Activated CD4-positive, alpha-beta T cell treated with anti-CD3 and anti-CD28 coated beads for 36 hours (primary cell): ENCODE measurements at regions not wholly inside any gene's neighbourhood (a gene's known extent, or its start where the extent isn't known, plus 50 kb on each side); places are given as distances from the start of the nearest gene placed in this dataset.

Source experiments
- ATAC-seq: fragments of 200-7000 bp; cut with Tn5 transposase; one replicate; pipeline ENCODE4 v1.10.0; 2021; ENCODE audit warnings: mild to moderate bottlenecking, moderate library complexity
- CTCF ChIA-PET: fragments of 350-600 bp; sonication (Branson Sonifier 250); formaldehyde crosslinking; loops from one replicate; lab custom pipeline; 2021; ENCODE audit warnings: antibody characterized with exemption; lab: Charles Lee
- POLR2A ChIA-PET: fragments of 350-600 bp; sonication (Branson Sonifier 250); formaldehyde crosslinking; loops from one replicate; lab custom pipeline; 2021; ENCODE audit warnings: antibody characterized with exemption, inconsistent platforms; lab: Charles Lee
- DNase-seq: peaks from one replicate; pipeline ENCODE4 v3.0.0-alpha.2; 2020
- H3K27ac Mint-ChIP-seq: one replicate; pipeline ENCODE4 v1.8.0; 2021; ENCODE audit warnings: mixed read lengths
- H3K27me3 Mint-ChIP-seq: one replicate; pipeline ENCODE4 v1.8.0; 2021; ENCODE audit warnings: mixed read lengths
- H3K36me3 Mint-ChIP-seq: one replicate; pipeline ENCODE4 v1.8.0; 2021; ENCODE audit warnings: low read depth, mixed read lengths
- H3K4me1 Mint-ChIP-seq: one replicate; pipeline ENCODE4 v1.8.0; 2021; ENCODE audit warnings: mixed read lengths
- H3K4me3 Mint-ChIP-seq: one replicate; pipeline ENCODE4 v1.8.0; 2021; ENCODE audit warnings: mild to moderate bottlenecking, moderate library complexity, mixed read lengths
- H3K9me3 Mint-ChIP-seq: one replicate; pipeline ENCODE4 v1.8.0; 2021; ENCODE audit warnings: low read depth, mixed read lengths
- intact Hi-C, 2 experiments: fragments of 100-400 bp; cut with DNase I in 1 of 2; cut with micrococcal nuclease in 1 of 2; formaldehyde crosslinking; loops; one replicate each; pipeline versions ENCODE4 v1.14.2 to v1.15.1; 2022 to 2024; cut with DNase I, micrococcal nuclease

DNA sequence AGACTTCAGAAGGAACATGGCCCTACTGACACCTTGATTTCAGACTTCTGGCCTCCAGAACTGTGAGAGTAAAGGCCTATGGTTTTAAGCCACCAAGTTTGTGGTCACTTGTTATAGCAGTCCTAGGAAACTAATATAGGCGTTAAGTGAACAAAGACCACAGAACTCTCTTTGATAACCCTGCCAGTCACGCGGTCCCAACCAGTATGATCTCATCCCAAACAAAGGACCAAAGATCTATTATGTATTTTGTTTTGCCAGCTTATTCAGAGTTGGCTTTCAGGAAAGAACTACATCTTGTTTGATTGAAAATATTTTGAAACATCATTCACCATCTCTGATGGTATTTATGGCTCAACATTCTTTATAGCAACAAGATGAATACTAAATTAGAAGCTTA lies 294.4 kb upstream of the SLCO3A1 start:
- intact Hi-C loops: no loop called here
- Mint-ChIP-seq H3K36me3 (no peaks in the 10 kb centered on the region), H3K4me1 (no peaks in the 10 kb centered on the region), H3K27me3 (peaks cover 5% of the 10 kb centered on the region), H3K9me3 (no peaks in the 10 kb centered on the region), H3K4me3 (no peak overlapping the region), H3K27ac (no peak overlapping the region)
- DNase-seq: no peak
- ChIA-PET CTCF (no interaction called here), POLR2A (no interaction called here)
- no peak for ATAC-seq

DNA sequence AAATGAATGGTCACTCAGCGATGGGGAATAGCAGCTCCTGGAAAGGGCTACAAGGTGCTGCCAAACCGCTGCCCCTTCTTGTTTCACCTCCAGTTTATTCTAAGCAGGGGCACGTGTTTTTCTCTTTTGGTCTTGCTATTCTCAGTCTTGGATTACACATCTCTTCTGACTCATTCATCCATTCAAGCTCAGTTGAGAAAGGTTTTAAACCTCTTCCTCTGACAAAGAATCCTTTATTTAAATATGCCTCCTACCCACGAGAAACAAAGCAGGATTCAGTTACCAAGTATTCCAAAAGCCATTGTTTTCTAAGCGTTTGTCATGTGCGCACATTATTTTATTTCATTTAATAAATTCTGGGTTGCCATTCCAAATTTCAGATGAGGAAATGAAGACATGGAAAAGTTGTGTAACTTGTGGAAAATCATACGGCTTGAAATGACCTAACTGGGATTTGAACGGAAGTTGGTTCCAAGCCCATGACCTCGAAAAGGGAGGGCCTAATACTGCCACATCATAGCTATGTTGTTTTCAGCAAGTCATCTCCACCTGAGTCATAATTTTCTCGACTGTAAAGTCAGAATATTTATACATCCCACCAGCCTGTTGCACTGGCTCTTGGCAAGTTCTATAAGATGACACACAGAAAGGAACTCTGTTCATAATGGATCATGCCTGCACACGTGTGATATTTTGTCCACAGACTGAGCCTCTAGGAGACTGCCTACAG lies 292.0 kb upstream of the SLCO3A1 start:
- Mint-ChIP-seq H3K4me1 (no peaks in the 10 kb centered on the region), H3K27ac (no peak overlapping the region), H3K27me3 (peaks cover 8% of the 10 kb centered on the region), H3K36me3 (no peaks in the 10 kb centered on the region), H3K4me3 (no peak overlapping the region), H3K9me3 (no peaks in the 10 kb centered on the region)
- DNase-seq (no peak), ATAC-seq (peak; percentile 30)
- intact Hi-C loops: no loop called here
- CTCF ChIA-PET: interaction anchor here (0.6 kb wide), 1 partner anchor 40 kb away, joined by 3 read pairs; no protein-coding TSS in a partner anchor
- POLR2A ChIA-PET: no interaction called here

DNA sequence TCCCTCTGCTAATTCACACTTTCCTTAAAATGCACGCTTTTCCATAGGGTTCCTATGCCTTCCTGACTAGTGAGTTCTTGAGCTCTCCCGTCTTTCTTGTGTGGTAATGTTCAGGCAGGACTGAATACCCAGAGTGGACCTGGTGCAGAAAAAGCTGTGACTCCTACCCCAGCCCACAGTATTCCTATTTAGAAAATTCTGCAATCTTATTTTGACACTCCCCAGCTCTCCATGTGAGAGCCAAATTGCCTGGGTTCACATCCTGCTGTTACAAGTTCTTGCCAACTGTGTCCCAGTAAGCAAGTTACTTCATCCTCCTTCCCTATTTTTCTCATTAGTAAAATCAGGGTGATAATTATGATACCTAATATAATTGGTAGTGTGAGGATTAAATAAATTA lies 290.8 kb upstream of the SLCO3A1 start:
- no peak for DNase-seq
- POLR2A ChIA-PET: no interaction called here
- Mint-ChIP-seq H3K9me3 (no peaks in the 10 kb centered on the region), H3K27me3 (peaks cover 8% of the 10 kb centered on the region), H3K27ac (no peak overlapping the region), H3K36me3 (no peaks in the 10 kb centered on the region), H3K4me1 (no peaks in the 10 kb centered on the region), H3K4me3 (no peak overlapping the region)
- no peak for ATAC-seq
- CTCF ChIA-PET: no interaction called here
- intact Hi-C loops: no loop called here

DNA sequence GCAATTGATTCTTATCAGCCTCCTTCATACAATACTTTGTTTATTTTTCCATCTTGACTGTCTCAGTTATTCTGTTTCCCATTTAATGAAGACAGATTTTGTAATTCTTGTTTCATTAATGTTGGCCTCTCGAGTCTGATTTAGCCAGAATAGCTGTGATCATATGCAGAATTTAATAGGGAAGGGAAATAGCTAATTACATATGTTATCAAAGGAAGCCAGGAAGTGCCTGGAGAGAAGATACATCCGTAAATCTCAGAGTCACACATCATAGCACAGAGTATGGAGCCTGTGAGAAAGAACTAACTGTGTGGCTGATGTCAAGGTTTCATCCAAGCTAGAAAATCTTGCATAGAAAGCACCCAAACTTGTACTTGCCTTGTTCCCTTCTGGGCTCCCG lies 288.9 kb upstream of the SLCO3A1 start:
- no peak overlapping the region for H3K27ac Mint-ChIP-seq
- no peaks in the 10 kb centered on the region for H3K36me3 Mint-ChIP-seq
- intact Hi-C loops: no loop called here
- ChIA-PET CTCF (no interaction called here), POLR2A (no interaction called here)
- ATAC-seq (no peak), DNase-seq (no peak)
- H3K27me3 Mint-ChIP-seq: peaks cover 8% of the 10 kb centered on the region
- H3K4me1 Mint-ChIP-seq: no peaks in the 10 kb centered on the region
- no peaks in the 10 kb centered on the region for H3K9me3 Mint-ChIP-seq
- no peak overlapping the region for H3K4me3 Mint-ChIP-seq

DNA sequence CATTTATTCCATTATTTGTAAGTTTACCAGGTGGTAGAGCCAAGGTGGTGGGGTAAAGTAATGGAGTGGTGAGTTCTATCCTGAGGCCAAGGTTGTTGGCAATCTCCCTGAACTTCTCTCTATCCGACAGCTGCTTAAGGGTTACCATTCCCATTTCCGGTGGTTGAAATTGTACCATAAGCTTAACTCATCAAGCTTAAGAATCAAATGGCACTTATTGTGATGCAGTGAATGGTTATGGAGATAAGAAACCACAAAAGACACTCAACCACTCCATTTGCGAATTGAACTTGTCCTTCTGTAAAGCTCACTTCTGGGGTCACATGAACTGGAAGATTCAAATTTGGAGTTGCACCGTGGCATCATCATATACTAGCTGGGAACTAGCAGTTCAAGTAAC lies 287.4 kb upstream of the SLCO3A1 start:
- Mint-ChIP-seq H3K27me3 (peaks cover 8% of the 10 kb centered on the region), H3K4me1 (no peaks in the 10 kb centered on the region), H3K27ac (no peak overlapping the region), H3K4me3 (no peak overlapping the region), H3K36me3 (no peaks in the 10 kb centered on the region), H3K9me3 (no peaks in the 10 kb centered on the region)
- ATAC-seq (no peak), DNase-seq (no peak)
- intact Hi-C loops: no loop called here
- ChIA-PET CTCF (no interaction called here), POLR2A (no interaction called here)

DNA sequence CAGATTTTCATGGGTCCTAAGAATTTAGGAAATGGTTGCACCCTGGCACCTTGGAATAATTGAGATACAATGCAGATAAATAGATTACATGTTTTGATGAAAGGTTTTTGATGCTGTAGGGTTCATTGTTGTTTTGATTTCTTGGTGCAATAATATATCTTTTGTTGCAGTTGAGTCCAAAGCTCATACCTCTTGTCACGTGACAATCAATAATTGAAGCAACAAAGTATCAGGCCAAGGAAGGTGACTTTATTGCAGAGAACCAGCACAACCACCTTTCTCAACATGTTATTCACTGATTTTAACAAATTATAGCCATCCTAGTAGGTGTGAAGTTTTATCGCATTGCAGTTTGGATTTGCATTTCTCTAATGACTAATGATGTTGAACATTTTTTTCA lies 285.5 kb upstream of the SLCO3A1 start:
- H3K36me3 Mint-ChIP-seq: no peaks in the 10 kb centered on the region
- no peak for ATAC-seq
- no peak overlapping the region for H3K27ac Mint-ChIP-seq
- ChIA-PET POLR2A (no interaction called here), CTCF (no interaction called here)
- DNase-seq: no peak
- no peaks in the 10 kb centered on the region for H3K4me1 Mint-ChIP-seq
- peaks cover 7% of the 10 kb centered on the region for H3K27me3 Mint-ChIP-seq
- no peaks in the 10 kb centered on the region for H3K9me3 Mint-ChIP-seq
- no peak overlapping the region for H3K4me3 Mint-ChIP-seq
- intact Hi-C loops: no loop called here

DNA sequence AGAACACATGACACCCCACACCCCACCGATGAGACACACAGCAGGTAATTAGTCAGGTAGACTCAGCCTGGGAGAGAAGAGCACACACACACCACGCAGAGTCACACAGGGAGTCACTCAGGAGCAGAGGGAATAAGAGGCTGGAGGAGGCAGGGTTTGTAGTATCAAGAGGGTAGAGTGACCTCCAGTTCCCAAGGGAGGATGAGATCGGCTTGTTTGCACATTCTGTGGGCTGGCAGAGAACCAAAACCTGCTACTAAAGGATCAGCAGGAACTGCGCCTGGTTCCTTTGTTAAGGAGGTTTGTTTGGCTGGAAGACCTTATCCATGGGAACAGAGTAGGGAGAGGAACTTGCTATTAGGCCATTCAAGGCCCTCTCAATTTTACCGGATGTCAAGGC lies 281.4 kb upstream of the SLCO3A1 start:
- ATAC-seq (no peak), DNase-seq (no peak)
- peaks cover 4% of the 10 kb centered on the region for H3K27me3 Mint-ChIP-seq
- intact Hi-C loops: no loop called here
- no peaks in the 10 kb centered on the region for H3K4me1 Mint-ChIP-seq
- no peaks in the 10 kb centered on the region for H3K36me3 Mint-ChIP-seq
- no peak overlapping the region for H3K4me3 Mint-ChIP-seq
- no peaks in the 10 kb centered on the region for H3K9me3 Mint-ChIP-seq
- CTCF ChIA-PET: interaction anchor here (0.6 kb wide), 1 partner anchor 209 kb away, joined by 3 read pairs; no protein-coding TSS in a partner anchor
- no peak overlapping the region for H3K27ac Mint-ChIP-seq
- POLR2A ChIA-PET: no interaction called here

DNA sequence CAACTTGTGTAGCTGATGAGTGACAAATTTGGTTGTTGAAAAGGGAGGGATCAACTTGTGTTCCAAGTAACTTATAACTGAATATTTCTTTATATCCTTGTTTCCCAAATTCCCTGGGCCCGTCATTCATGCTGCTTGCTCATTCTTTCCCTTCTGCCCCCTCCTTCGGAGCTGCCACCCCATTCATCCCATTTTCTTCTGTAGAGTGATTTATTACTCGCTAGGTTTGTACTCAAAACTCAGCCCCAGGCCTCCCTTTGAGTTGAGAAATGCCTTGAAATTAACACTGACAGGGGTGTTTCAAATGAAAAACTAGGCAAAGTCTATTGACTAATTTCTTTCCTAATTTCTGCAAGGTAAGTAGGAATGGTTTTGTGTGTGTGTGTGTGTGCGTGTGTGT lies 277.4 kb upstream of the SLCO3A1 start:
- ATAC-seq: no peak
- intact Hi-C loops: no loop called here
- H3K36me3 Mint-ChIP-seq: no peaks in the 10 kb centered on the region
- peaks cover 3% of the 10 kb centered on the region for H3K27me3 Mint-ChIP-seq
- H3K4me1 Mint-ChIP-seq: no peaks in the 10 kb centered on the region
- ChIA-PET POLR2A (no interaction called here), CTCF (no interaction called here)
- H3K9me3 Mint-ChIP-seq: no peaks in the 10 kb centered on the region
- DNase-seq: no peak
- H3K4me3 Mint-ChIP-seq: no peak overlapping the region
- no peak overlapping the region for H3K27ac Mint-ChIP-seq

DNA sequence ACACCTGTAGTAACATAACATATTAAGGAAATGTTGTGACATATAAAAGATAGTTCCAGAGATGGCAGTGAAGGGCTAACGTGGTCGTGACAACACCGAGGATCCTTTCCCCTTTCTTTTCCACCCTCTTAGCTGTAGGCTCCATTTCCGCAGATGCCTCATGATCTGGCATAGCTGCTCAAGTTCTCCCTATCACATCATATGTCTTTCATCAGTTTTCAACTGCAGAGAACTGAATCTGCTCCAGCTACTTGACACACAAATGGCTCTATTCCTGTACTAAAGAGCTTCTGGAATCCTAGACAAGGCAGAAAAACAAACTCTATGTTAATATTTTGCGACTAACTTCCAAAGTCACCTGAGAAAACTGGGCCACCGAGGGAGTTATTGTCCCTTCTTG lies 275.0 kb upstream of the SLCO3A1 start:
- DNase-seq (no peak), ATAC-seq (no peak)
- intact Hi-C loops: no loop called here
- Mint-ChIP-seq H3K27ac (no peak overlapping the region), H3K36me3 (no peaks in the 10 kb centered on the region), H3K27me3 (peaks cover 9% of the 10 kb centered on the region), H3K4me1 (no peaks in the 10 kb centered on the region), H3K9me3 (no peaks in the 10 kb centered on the region), H3K4me3 (no peak overlapping the region)
- CTCF ChIA-PET: interaction anchor here (0.7 to 1.1 kb wide), 3 partner anchors 9 to 128 kb away, joined by 3 to 6 read pairs (median 3); no protein-coding TSS in a partner anchor
- POLR2A ChIA-PET: no interaction called here

DNA sequence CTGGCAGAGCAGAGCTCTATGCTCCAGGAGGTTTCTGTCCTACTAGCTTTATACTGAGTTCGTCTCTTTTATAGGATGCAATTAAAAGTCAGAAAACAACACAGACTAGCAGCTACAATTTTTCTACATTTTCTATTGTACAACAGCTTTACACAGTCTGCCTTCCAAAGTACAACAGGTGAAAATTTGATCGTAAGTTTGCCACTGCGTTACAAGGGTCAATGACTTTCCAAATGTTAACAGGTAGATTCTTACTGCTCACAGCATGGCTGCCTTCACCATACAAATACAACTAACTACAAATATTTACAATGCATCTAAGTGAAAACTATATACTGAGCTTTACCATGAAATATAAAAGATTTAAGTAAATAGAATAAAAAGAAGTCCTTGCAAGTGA lies 268.6 kb upstream of the SLCO3A1 start:
- H3K27me3 Mint-ChIP-seq: peaks cover 13% of the 10 kb centered on the region
- no peak for DNase-seq
- ATAC-seq: no peak
- H3K4me3 Mint-ChIP-seq: no peak overlapping the region
- ChIA-PET CTCF (interaction anchor here (0.7 kb wide), 1 partner anchor 219 kb away, joined by 3 read pairs; no protein-coding TSS in a partner anchor), POLR2A (no interaction called here)
- H3K36me3 Mint-ChIP-seq: no peaks in the 10 kb centered on the region
- no peaks in the 10 kb centered on the region for H3K9me3 Mint-ChIP-seq
- intact Hi-C loops: loop anchor here in 1 of 2 experiments (5.0 kb wide), 1 partner anchor 283 kb away; no protein-coding TSS in a partner anchor
- H3K4me1 Mint-ChIP-seq: no peaks in the 10 kb centered on the region
- no peak overlapping the region for H3K27ac Mint-ChIP-seq

DNA sequence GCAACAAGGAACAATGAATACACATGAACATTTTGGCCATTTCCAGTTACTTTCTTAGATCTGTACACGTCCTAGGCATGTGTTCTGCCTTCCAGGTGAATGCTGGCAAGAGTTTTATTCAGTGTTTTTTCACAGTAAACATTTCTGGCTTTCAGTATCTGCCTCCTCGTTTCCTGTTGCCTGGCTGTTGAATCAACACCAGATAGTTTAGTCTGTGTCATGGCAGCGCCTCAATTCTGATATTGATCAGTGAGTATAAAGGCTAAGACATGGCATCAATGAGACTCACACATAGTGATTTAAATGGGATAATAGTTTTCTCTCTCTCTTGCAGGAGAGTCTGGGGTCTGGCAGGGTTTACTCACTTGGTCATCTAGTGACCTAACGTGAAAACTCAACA lies 266.9 kb upstream of the SLCO3A1 start:
- no peak overlapping the region for H3K4me3 Mint-ChIP-seq
- no peaks in the 10 kb centered on the region for H3K4me1 Mint-ChIP-seq
- H3K27me3 Mint-ChIP-seq: peaks cover 16% of the 10 kb centered on the region
- CTCF ChIA-PET: no interaction called here
- no peak overlapping the region for H3K27ac Mint-ChIP-seq
- DNase-seq (no peak), ATAC-seq (no peak)
- intact Hi-C loops: loop anchor here in 1 of 2 experiments (5.0 kb wide), 1 partner anchor 284 kb away; no protein-coding TSS in a partner anchor
- no peaks in the 10 kb centered on the region for H3K36me3 Mint-ChIP-seq
- POLR2A ChIA-PET: no interaction called here
- no peaks in the 10 kb centered on the region for H3K9me3 Mint-ChIP-seq

DNA sequence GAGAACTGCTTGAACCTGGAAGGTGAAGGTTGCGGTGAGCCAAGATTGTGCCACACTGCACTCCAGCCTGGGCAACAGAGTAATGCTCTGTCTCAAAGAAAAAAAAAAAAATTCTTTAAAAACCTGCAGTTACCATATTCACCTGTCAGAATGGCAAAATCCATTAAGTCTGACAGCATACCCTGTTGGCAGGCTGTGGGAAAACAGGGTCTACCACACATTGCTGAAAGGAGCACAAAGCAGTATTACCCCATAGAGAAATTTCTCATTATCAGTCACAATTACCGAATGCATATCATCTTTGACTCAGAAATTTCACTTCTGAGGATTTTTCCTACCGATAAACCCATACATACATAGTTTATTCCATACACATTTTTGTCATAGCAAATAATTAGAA lies 264.1 kb upstream of the SLCO3A1 start:
- H3K36me3 Mint-ChIP-seq: no peaks in the 10 kb centered on the region
- H3K27me3 Mint-ChIP-seq: peaks cover 8% of the 10 kb centered on the region
- CTCF ChIA-PET: interaction anchor here (1.1 kb wide), 1 partner anchor 117 kb away, joined by 4 read pairs; no protein-coding TSS in a partner anchor
- POLR2A ChIA-PET: no interaction called here
- H3K4me1 Mint-ChIP-seq: no peaks in the 10 kb centered on the region
- H3K27ac Mint-ChIP-seq: no peak overlapping the region
- intact Hi-C loops: loop anchor here in 1 of 2 experiments (5.0 kb wide), 1 partner anchor 287 kb away; no protein-coding TSS in a partner anchor
- DNase-seq (peak; percentile 22), ATAC-seq (peak; percentile 61)
- no peak overlapping the region for H3K4me3 Mint-ChIP-seq
- no peaks in the 10 kb centered on the region for H3K9me3 Mint-ChIP-seq
